ENCODE measurements at regions not wholly inside any gene's neighbourhood (a gene's known extent, or its start where the extent isn't known, plus 50 kb on each side); places are given as distances from the start of the nearest gene placed in this dataset.
"Not testable (repeated sequence)": the region's sequence is repeated elsewhere in the genome, so short reads cannot be mapped to it uniquely, and the experiment has no call there.

- Histone ChIP-seq H3K4me1 (ENCODE audit: insufficient read depth, low read length) (no peaks in the 10 kb centered on the region), H3K4me3 (ENCODE audit: low read length in 2 of 2) (no peak overlapping the region), H3K27me3 (ENCODE audit: insufficient read depth, low read length) (no peaks in the 10 kb centered on the region), H3K36me3 (ENCODE audit: insufficient read depth, low read length) (no peaks in the 10 kb centered on the region), H3K9me3 (ENCODE audit: control insufficient read depth in 1 of 2, low read length in 2 of 2) (no peaks in the 10 kb centered on the region), H3K27ac (ENCODE audit: low read depth, low read length) (no peak overlapping the region)
- Mint-ChIP-seq H3K27ac (no peak overlapping the region), H3K27me3 (no peaks in the 10 kb centered on the region), H3K4me1 (no peaks in the 10 kb centered on the region), H3K4me3 (no peak overlapping the region), H3K36me3 (no peaks in the 10 kb centered on the region), H3K9me3 (peaks cover 0 to 31% (median 4%) of the 10 kb centered on the region in 8 donors)
- POLR2A ChIA-PET (ENCODE audit: partially characterized antibody): no interaction called here
- DNase-seq: no peak
- CTCF ChIA-PET (ENCODE audit: partially characterized antibody): no interaction called here
- intact Hi-C loops (cut with micrococcal nuclease): no loop called here
These were observed 1070.3 kb upstream of the CDH18 start for GRCh38 chr5:21058289-21058688.

- intact Hi-C loops (cut with micrococcal nuclease): no loop called here
These were observed 1063.9 kb upstream of the CDH18 start for GRCh38 chr5:21051945-21052344.

GRCh38 chr5:21049901-21050300 lies 1061.9 kb upstream of the CDH18 start:
- intact Hi-C loops (cut with micrococcal nuclease): no loop called here
- Mint-ChIP-seq H3K9me3 (peaks cover 0 to 19% (median 5%) of the 10 kb centered on the region in 8 donors), H3K27me3 (no peaks in the 10 kb centered on the region), H3K36me3 (no peaks in the 10 kb centered on the region), H3K27ac (no peak overlapping the region), H3K4me1 (no peaks in the 10 kb centered on the region), H3K4me3 (no peak overlapping the region)
- ChIA-PET CTCF (ENCODE audit: partially characterized antibody) (no interaction called here), POLR2A (ENCODE audit: partially characterized antibody) (no interaction called here)
- no peaks in the 10 kb centered on the region for H3K9me3 ChIP-seq (ENCODE audit: control insufficient read depth in 1 of 2, low read length in 2 of 2)
- H3K4me3 ChIP-seq (ENCODE audit: low read length in 2 of 2): no peak overlapping the region
- H3K4me1 ChIP-seq (ENCODE audit: insufficient read depth, low read length): no peaks in the 10 kb centered on the region
- no peaks in the 10 kb centered on the region for H3K27me3 ChIP-seq (ENCODE audit: insufficient read depth, low read length)
- no peak for DNase-seq
- H3K36me3 ChIP-seq (ENCODE audit: insufficient read depth, low read length): no peaks in the 10 kb centered on the region
- H3K27ac ChIP-seq (ENCODE audit: low read depth, low read length): no peak overlapping the region

More at GRCh38 chr5:21051945-21052344, 1063.9 kb upstream of the CDH18 start:
- H3K36me3 ChIP-seq (ENCODE audit: insufficient read depth, low read length): no peaks in the 10 kb centered on the region
- H3K27me3 ChIP-seq (ENCODE audit: insufficient read depth, low read length): no peaks in the 10 kb centered on the region
- H3K27ac ChIP-seq (ENCODE audit: low read depth, low read length): no peak overlapping the region
- CTCF ChIA-PET (ENCODE audit: partially characterized antibody): no interaction called here
- Mint-ChIP-seq H3K4me3 (no peak overlapping the region), H3K36me3 (no peaks in the 10 kb centered on the region), H3K27me3 (no peaks in the 10 kb centered on the region), H3K9me3 (peaks cover 0 to 18% (median 5%) of the 10 kb centered on the region in 8 donors), H3K27ac (no peak overlapping the region), H3K4me1 (no peaks in the 10 kb centered on the region)
- no peaks in the 10 kb centered on the region for H3K4me1 ChIP-seq (ENCODE audit: insufficient read depth, low read length)
- POLR2A ChIA-PET (ENCODE audit: partially characterized antibody): no interaction called here
- no peak for DNase-seq
- H3K9me3 ChIP-seq (ENCODE audit: control insufficient read depth in 1 of 2, low read length in 2 of 2): no peaks in the 10 kb centered on the region
- H3K4me3 ChIP-seq (ENCODE audit: low read length in 2 of 2): no peak overlapping the region

- no peak overlapping the region for H3K4me3 Mint-ChIP-seq
- ChIA-PET CTCF (ENCODE audit: partially characterized antibody) (no interaction called here), POLR2A (ENCODE audit: partially characterized antibody) (no interaction called here)
- Histone ChIP-seq H3K36me3 (ENCODE audit: insufficient read depth, low read length) (no peaks in the 10 kb centered on the region), H3K27me3 (ENCODE audit: insufficient read depth, low read length) (no peaks in the 10 kb centered on the region), H3K4me1 (ENCODE audit: insufficient read depth, low read length) (no peaks in the 10 kb centered on the region), H3K9me3 (ENCODE audit: control insufficient read depth in 1 of 2, low read length in 2 of 2) (peaks cover 0 to 3% of the 10 kb centered on the region in 2 donors), H3K27ac (ENCODE audit: low read depth, low read length) (no peak overlapping the region), H3K4me3 (ENCODE audit: low read length in 2 of 2) (no peak overlapping the region)
- no peaks in the 10 kb centered on the region for H3K4me1 Mint-ChIP-seq
- no peaks in the 10 kb centered on the region for H3K27me3 Mint-ChIP-seq
- no peaks in the 10 kb centered on the region for H3K36me3 Mint-ChIP-seq
- no peak for DNase-seq
- intact Hi-C loops (cut with micrococcal nuclease): no loop called here
- H3K9me3 Mint-ChIP-seq: peaks cover 3 to 21% (median 8%) of the 10 kb centered on the region in 8 donors
- no peak overlapping the region for H3K27ac Mint-ChIP-seq
These were observed 1043.0 kb upstream of the CDH18 start for GRCh38 chr5:21030981-21031380.

GRCh38 chr5:21024966-21025365 lies 1037.0 kb upstream of the CDH18 start:
- Mint-ChIP-seq H3K27me3 (no peaks in the 10 kb centered on the region), H3K36me3 (no peaks in the 10 kb centered on the region), H3K9me3 (peaks cover 3 to 30% (median 13%) of the 10 kb centered on the region in 8 donors), H3K4me3 (no peak overlapping the region), H3K4me1 (no peaks in the 10 kb centered on the region), H3K27ac (no peak overlapping the region)
- CTCF ChIA-PET (ENCODE audit: partially characterized antibody): no interaction called here
- no peak overlapping the region for H3K27ac ChIP-seq (ENCODE audit: low read depth, low read length)
- no peak overlapping the region for H3K4me3 ChIP-seq (ENCODE audit: low read length in 2 of 2)
- peaks cover 0 to 3% of the 10 kb centered on the region in 2 donors for H3K9me3 ChIP-seq (ENCODE audit: control insufficient read depth in 1 of 2, low read length in 2 of 2)
- intact Hi-C loops (cut with micrococcal nuclease): no loop called here
- H3K36me3 ChIP-seq (ENCODE audit: insufficient read depth, low read length): no peaks in the 10 kb centered on the region
- POLR2A ChIA-PET (ENCODE audit: partially characterized antibody): no interaction called here
- no peak for DNase-seq
- H3K27me3 ChIP-seq (ENCODE audit: insufficient read depth, low read length): no peaks in the 10 kb centered on the region
- H3K4me1 ChIP-seq (ENCODE audit: insufficient read depth, low read length): no peaks in the 10 kb centered on the region

- intact Hi-C loops (cut with micrococcal nuclease): no loop called here
- H3K36me3 Mint-ChIP-seq: no peaks in the 10 kb centered on the region
- Histone ChIP-seq H3K9me3 (ENCODE audit: control insufficient read depth in 1 of 2, low read length in 2 of 2) (no peaks in the 10 kb centered on the region), H3K27ac (ENCODE audit: low read depth, low read length) (no peak overlapping the region), H3K4me1 (ENCODE audit: insufficient read depth, low read length) (no peaks in the 10 kb centered on the region), H3K36me3 (ENCODE audit: insufficient read depth, low read length) (no peaks in the 10 kb centered on the region), H3K4me3 (ENCODE audit: low read length in 2 of 2) (no peak overlapping the region), H3K27me3 (ENCODE audit: insufficient read depth, low read length) (no peaks in the 10 kb centered on the region)
- ChIA-PET CTCF (ENCODE audit: partially characterized antibody) (no interaction called here), POLR2A (ENCODE audit: partially characterized antibody) (no interaction called here)
- H3K27ac Mint-ChIP-seq: no peak overlapping the region
- no peak overlapping the region for H3K4me3 Mint-ChIP-seq
- no peaks in the 10 kb centered on the region for H3K4me1 Mint-ChIP-seq
- H3K27me3 Mint-ChIP-seq: no peaks in the 10 kb centered on the region
- DNase-seq: no peak
- peaks cover 4 to 19% (median 9%) of the 10 kb centered on the region in 8 donors for H3K9me3 Mint-ChIP-seq
These were observed 1025.2 kb upstream of the CDH18 start for GRCh38 chr5:21013237-21013636.

GRCh38 chr5:21007781-21008180 lies 1019.8 kb upstream of the CDH18 start:
- Histone ChIP-seq H3K36me3 (ENCODE audit: insufficient read depth, low read length) (no peaks in the 10 kb centered on the region), H3K27me3 (ENCODE audit: insufficient read depth, low read length) (no peaks in the 10 kb centered on the region), H3K27ac (ENCODE audit: low read depth, low read length) (no peak overlapping the region), H3K4me1 (ENCODE audit: insufficient read depth, low read length) (no peaks in the 10 kb centered on the region), H3K4me3 (ENCODE audit: low read length in 2 of 2) (no peak overlapping the region), H3K9me3 (ENCODE audit: control insufficient read depth in 1 of 2, low read length in 2 of 2) (no peaks in the 10 kb centered on the region)
- H3K4me3 Mint-ChIP-seq: no peak overlapping the region
- peaks cover 1 to 15% (median 4%) of the 10 kb centered on the region in 8 donors for H3K9me3 Mint-ChIP-seq
- no peaks in the 10 kb centered on the region for H3K27me3 Mint-ChIP-seq
- intact Hi-C loops (cut with micrococcal nuclease): no loop called here
- no peaks in the 10 kb centered on the region for H3K36me3 Mint-ChIP-seq
- no peak overlapping the region for H3K27ac Mint-ChIP-seq
- no peak for DNase-seq
- H3K4me1 Mint-ChIP-seq: no peaks in the 10 kb centered on the region
- POLR2A ChIA-PET (ENCODE audit: partially characterized antibody): no interaction called here
- CTCF ChIA-PET (ENCODE audit: partially characterized antibody): no interaction called here

- H3K36me3 ChIP-seq (ENCODE audit: insufficient read depth, low read length); H3K4me1 ChIP-seq (ENCODE audit: insufficient read depth, low read length); DNase-seq; H3K27me3 ChIP-seq (ENCODE audit: insufficient read depth, low read length); intact Hi-C loops (cut with micrococcal nuclease); H3K36me3 Mint-ChIP-seq; H3K4me1 Mint-ChIP-seq; H3K4me3 Mint-ChIP-seq; H3K27ac ChIP-seq (ENCODE audit: low read depth, low read length); CTCF ChIA-PET (ENCODE audit: partially characterized antibody); H3K27ac Mint-ChIP-seq; H3K27me3 Mint-ChIP-seq; POLR2A ChIA-PET (ENCODE audit: partially characterized antibody); H3K4me3 ChIP-seq (ENCODE audit: low read length in 2 of 2): not testable (repeated sequence)
- peaks cover 1 to 44% (median 19%) of the 10 kb centered on the region in 8 donors for H3K9me3 Mint-ChIP-seq
- peaks cover 0 to 12% of the 10 kb centered on the region in 2 donors for H3K9me3 ChIP-seq (ENCODE audit: control insufficient read depth in 1 of 2, low read length in 2 of 2)
These were observed 1000.9 kb upstream of the CDH18 start for GRCh38 chr5:20988933-20989332.

All from CD4-positive, alpha-beta memory T cell (primary cell).